SU-DHL-6 (cell line): ENCODE measurements at regions not wholly inside any gene's neighbourhood (a gene's known extent, or its start where the extent isn't known, plus 50 kb on each side); places are given as distances from the start of the nearest gene placed in this dataset.

ENCODE experiments used
- H2AFZ ChIP-seq: fragments of 200-600 bp; sonication (generic); 2 replicates; pipeline ENCODE4 v1.6.1; 2014; ENCODE audit warnings: low read depth, mild to moderate bottlenecking, moderate library complexity, mixed read lengths, antibody characterized with exemption, low read length; ENCODE audit not compliant: severe bottlenecking
- H3F3A ChIP-seq: fragments of 200-600 bp; shearing (Covaris generic); 2 replicates; pipeline ENCODE4 v1.6.0; 2016; ENCODE audit warnings: antibody characterized with exemption, mild to moderate bottlenecking; ENCODE audit not compliant: insufficient read depth
- H3K27ac ChIP-seq: fragments of 200-600 bp; sonication (generic); 2 replicates; pipeline ENCODE4 v1.5.1; 2016; ENCODE audit warnings: low read depth, mild to moderate bottlenecking, low read length, moderate library complexity, mixed read lengths
- H3K27me3 ChIP-seq: fragments of 200-600 bp; sonication (generic), shearing (Covaris generic); 2 replicates; pipeline ENCODE4 v1.6.0; 2014; ENCODE audit warnings: mild to moderate bottlenecking, low read length
- H3K36me3 ChIP-seq: fragments of 200-600 bp; sonication (generic); 2 replicates; pipeline ENCODE4 v1.6.1; 2014; ENCODE audit warnings: mild to moderate bottlenecking, low read length, mixed read lengths
- H3K4me2 ChIP-seq: fragments of 300-600, 200-600 bp; shearing (Covaris generic), sonication (generic); 2 replicates; pipeline ENCODE4 v1.6.0; 2014; ENCODE audit warnings: low read length, low read depth, mild to moderate bottlenecking; ENCODE audit not compliant: poor library complexity, severe bottlenecking
- H3K4me3 ChIP-seq: fragments of 200-600 bp; sonication (generic); 2 replicates; pipeline ENCODE4 v1.5.1; 2014; ENCODE audit warnings: antibody characterized with exemption, low read length, mild to moderate bottlenecking, mixed read lengths; ENCODE audit not compliant: insufficient read depth, poor library complexity, severe bottlenecking
- H3K79me2 ChIP-seq: fragments of 200-600 bp; sonication (generic); 2 replicates; pipeline ENCODE4 v1.6.1; 2014; ENCODE audit warnings: mild to moderate bottlenecking, low read length, moderate library complexity; ENCODE audit not compliant: insufficient read depth
- H3K9ac ChIP-seq: fragments of 200-600 bp; sonication (generic); 2 replicates; pipeline ENCODE4 v1.7.0; 2014; ENCODE audit warnings: mild to moderate bottlenecking, low read length
- H3K9me2 ChIP-seq: fragments of 200-600 bp; sonication (generic); replicated peaks from 2 replicates; pipeline ENCODE4 v1.6.1; 2014; ENCODE audit warnings: low read length; ENCODE audit not compliant: insufficient read depth
- H3K9me3 ChIP-seq: fragments of 200-600 bp; sonication (generic); 2 replicates; pipeline ENCODE4 v1.6.1; 2014; ENCODE audit warnings: low read length, mixed read lengths; ENCODE audit not compliant: insufficient read depth
- H4K20me1 ChIP-seq: fragments of 200-600 bp; sonication (generic); 2 replicates; pipeline ENCODE4 v1.6.1; 2014; ENCODE audit warnings: low read depth, mild to moderate bottlenecking, antibody characterized with exemption, low read length, moderate library complexity, mixed read lengths
- CTCF ChIP-seq: fragments of 200-600 bp; sonication (generic); IDR thresholded peaks from one replicate; pipeline ENCODE4 v1.5.1; 2017; ENCODE audit warnings: antibody characterized with exemption, mild to moderate bottlenecking, low read length, moderate library complexity; ENCODE audit not compliant: insufficient read depth, poor library complexity, severe bottlenecking
- EZH2phosphoT487 ChIP-seq: fragments of 200-600 bp; sonication (generic), shearing (Covaris generic); conservative IDR thresholded peaks from 2 replicates; pipeline ENCODE4 v1.6.1; 2018; ENCODE audit warnings: mild to moderate bottlenecking, antibody characterized with exemption, low read length, moderate library complexity, mixed read lengths

- H3K4me2 ChIP-seq, result no peak overlapping the region
- no peak overlapping the region for H3K4me3 ChIP-seq
- H3K27me3 ChIP-seq, result no peaks in the 10 kb centered on the region
- H4K20me1 ChIP-seq, result no peaks in the 10 kb centered on the region
- H3K36me3 ChIP-seq, result no peaks in the 10 kb centered on the region
- H3K9ac ChIP-seq, result no peak overlapping the region
- no peak overlapping the region for H3K27ac ChIP-seq
- no peaks in the 10 kb centered on the region for H3F3A ChIP-seq
- H3K79me2 ChIP-seq, result no peaks in the 10 kb centered on the region
- no peaks in the 10 kb centered on the region for H3K9me3 ChIP-seq
- H2AFZ ChIP-seq, result no peak overlapping the region
- no peaks in the 10 kb centered on the region for H3K9me2 ChIP-seq
- no peak for TF ChIP-seq CTCF
- no peak for TF ChIP-seq EZH2phosphoT487
These were observed 57.7 kb downstream of the SOX3 start for GRCh38 chrX:140447150-140447549.

- Histone ChIP-seq H3K9ac (no peak overlapping the region), H4K20me1 (no peaks in the 10 kb centered on the region), H3K27me3 (no peaks in the 10 kb centered on the region), H3K36me3 (no peaks in the 10 kb centered on the region), H3F3A (no peaks in the 10 kb centered on the region), H3K27ac (no peak overlapping the region), H3K79me2 (no peaks in the 10 kb centered on the region), H3K4me2 (no peak overlapping the region), H2AFZ (no peak overlapping the region), H3K9me3 (no peaks in the 10 kb centered on the region), H3K4me3 (no peak overlapping the region), H3K9me2 (no peaks in the 10 kb centered on the region)
- TF ChIP-seq EZH2phosphoT487 (no peak), CTCF (no peak)
These were observed 64.0 kb downstream of the SOX3 start for GRCh38 chrX:140440876-140441275.

- Histone ChIP-seq H3K36me3 (no peaks in the 10 kb centered on the region), H3K79me2 (no peaks in the 10 kb centered on the region), H3K9me2 (no peaks in the 10 kb centered on the region), H2AFZ (no peak overlapping the region), H3K4me2 (no peak overlapping the region), H3K4me3 (no peak overlapping the region), H3K27ac (no peak overlapping the region), H4K20me1 (no peaks in the 10 kb centered on the region), H3K9me3 (no peaks in the 10 kb centered on the region), H3K27me3 (no peaks in the 10 kb centered on the region), H3F3A (no peaks in the 10 kb centered on the region), H3K9ac (no peak overlapping the region)
- TF ChIP-seq CTCF (no peak), EZH2phosphoT487 (no peak)
These were observed 65.4 kb downstream of the SOX3 start for GRCh38 chrX:140439476-140439875.

GRCh38 chrX:140434347-140434746, 70.5 kb downstream of the SOX3 start:
- no peak for TF ChIP-seq EZH2phosphoT487
- no peak for TF ChIP-seq CTCF
- H3K9me3 ChIP-seq, result no peaks in the 10 kb centered on the region
- no peak overlapping the region for H2AFZ ChIP-seq

More at GRCh38 chrX:140434347-140434746, 70.5 kb downstream of the SOX3 start:
- Histone ChIP-seq H3K36me3 (no peaks in the 10 kb centered on the region), H3K4me2 (no peak overlapping the region), H3K4me3 (no peak overlapping the region), H3F3A (no peaks in the 10 kb centered on the region), H3K9me2 (no peaks in the 10 kb centered on the region), H3K79me2 (no peaks in the 10 kb centered on the region), H3K27me3 (no peaks in the 10 kb centered on the region), H3K9ac (no peak overlapping the region), H3K27ac (no peak overlapping the region), H4K20me1 (no peaks in the 10 kb centered on the region)
